HG03457 (cell line): ENCODE measurements at regions not wholly inside any gene's neighbourhood (a gene's known extent, or its start where the extent isn't known, plus 50 kb on each side); places are given as distances from the start of the nearest gene placed in this dataset.
"Not testable (repeated sequence)": the region's sequence is repeated elsewhere in the genome, so short reads cannot be mapped to it uniquely, and the experiment has no call there.

Experiments
- ATAC-seq: cut with Tn5 transposase; IDR thresholded peaks from one replicate; pipeline ENCODE4 v1.9.1; 2021; ENCODE audit warnings: moderate number of reproducible peaks; ENCODE audit not compliant: unreplicated experiment

- ATAC-seq = no peak
These were observed 56.1 kb downstream of the CAPZA3 start for GRCh38 chr12:18794000-18794399.

- ATAC-seq = no peak
These were observed 59.7 kb downstream of the CAPZA3 start for GRCh38 chr12:18797604-18798003.

- no peak for ATAC-seq
These were observed 60.8 kb downstream of the CAPZA3 start for GRCh38 chr12:18798535-18799361.

- ATAC-seq = no peak
These were observed 61.6 kb downstream of the CAPZA3 start for GRCh38 chr12:18799561-18799960.

- no peak for ATAC-seq
These were observed 67.8 kb downstream of the CAPZA3 start for GRCh38 chr12:18805516-18806248.

GRCh38 chr12:18807714-18808113, 69.8 kb downstream of the CAPZA3 start:
- no peak for ATAC-seq

- no peak for ATAC-seq
These were observed 70.3 kb downstream of the CAPZA3 start for GRCh38 chr12:18808221-18808620.

GRCh38 chr12:18810537-18811253, 72.8 kb downstream of the CAPZA3 start:
- no peak for ATAC-seq

GRCh38 chr12:18811273-18811672, 73.4 kb downstream of the CAPZA3 start:
- ATAC-seq = no peak

GRCh38 chr12:18813753-18814152, 75.8 kb downstream of the CAPZA3 start:
- no peak for ATAC-seq

- no peak for ATAC-seq
These were observed 80.8 kb downstream of the CAPZA3 start for GRCh38 chr12:18818579-18819268.

- no peak for ATAC-seq
These were observed 81.6 kb downstream of the CAPZA3 start for GRCh38 chr12:18819484-18819883.

GRCh38 chr12:18823461-18823860, 85.5 kb downstream of the CAPZA3 start:
- ATAC-seq = no peak

GRCh38 chr12:18824287-18824686, 86.4 kb downstream of the CAPZA3 start:
- ATAC-seq = no peak

GRCh38 chr12:18825138-18825537, 87.2 kb downstream of the CAPZA3 start:
- ATAC-seq = no peak

GRCh38 chr12:18827913-18828312, 90.0 kb downstream of the CAPZA3 start:
- no peak for ATAC-seq

- no peak for ATAC-seq
These were observed 90.6 kb downstream of the CAPZA3 start for GRCh38 chr12:18828483-18828882.

- ATAC-seq = no peak
These were observed 91.1 kb downstream of the CAPZA3 start for GRCh38 chr12:18828987-18829386.

- not testable (repeated sequence) for ATAC-seq
These were observed 95.0 kb downstream of the CAPZA3 start for GRCh38 chr12:18832932-18833331.

- no peak for ATAC-seq
These were observed 99.1 kb downstream of the CAPZA3 start for GRCh38 chr12:18837025-18837424.

GRCh38 chr12:18837505-18837904, 99.6 kb downstream of the CAPZA3 start:
- ATAC-seq = no peak
